Neuron (in vitro differentiated cells): ENCODE measurements at regions not wholly inside any gene's neighbourhood (a gene's known extent, or its start where the extent isn't known, plus 50 kb on each side); places are given as distances from the start of the nearest gene placed in this dataset.

Experiments used
- H2AFZ ChIP-seq: one replicate; pipeline ENCODE4 v1.6.1; 2013; ENCODE audit warnings: low read depth, mild to moderate bottlenecking, inconsistent platforms, low read length, moderate library complexity
- H3K27me3 ChIP-seq: one replicate; pipeline ENCODE4 v1.6.1; 2013; ENCODE audit warnings: low read length; ENCODE audit not compliant: insufficient read depth
- H3K36me3 ChIP-seq: one replicate; pipeline ENCODE4 v1.6.1; 2013; ENCODE audit warnings: low read length; ENCODE audit not compliant: insufficient read depth
- H3K4me1 ChIP-seq: one replicate; pipeline ENCODE4 v1.6.1; 2013; ENCODE audit warnings: low read length; ENCODE audit not compliant: insufficient read depth
- H3K4me3 ChIP-seq: 2 replicates; pipeline ENCODE4 v1.5.1; 2013; ENCODE audit warnings: mild to moderate bottlenecking, low read length, moderate library complexity
- H3K9me3 ChIP-seq: one replicate; pipeline ENCODE4 v1.6.1; 2013; ENCODE audit warnings: low read length

DNA sequence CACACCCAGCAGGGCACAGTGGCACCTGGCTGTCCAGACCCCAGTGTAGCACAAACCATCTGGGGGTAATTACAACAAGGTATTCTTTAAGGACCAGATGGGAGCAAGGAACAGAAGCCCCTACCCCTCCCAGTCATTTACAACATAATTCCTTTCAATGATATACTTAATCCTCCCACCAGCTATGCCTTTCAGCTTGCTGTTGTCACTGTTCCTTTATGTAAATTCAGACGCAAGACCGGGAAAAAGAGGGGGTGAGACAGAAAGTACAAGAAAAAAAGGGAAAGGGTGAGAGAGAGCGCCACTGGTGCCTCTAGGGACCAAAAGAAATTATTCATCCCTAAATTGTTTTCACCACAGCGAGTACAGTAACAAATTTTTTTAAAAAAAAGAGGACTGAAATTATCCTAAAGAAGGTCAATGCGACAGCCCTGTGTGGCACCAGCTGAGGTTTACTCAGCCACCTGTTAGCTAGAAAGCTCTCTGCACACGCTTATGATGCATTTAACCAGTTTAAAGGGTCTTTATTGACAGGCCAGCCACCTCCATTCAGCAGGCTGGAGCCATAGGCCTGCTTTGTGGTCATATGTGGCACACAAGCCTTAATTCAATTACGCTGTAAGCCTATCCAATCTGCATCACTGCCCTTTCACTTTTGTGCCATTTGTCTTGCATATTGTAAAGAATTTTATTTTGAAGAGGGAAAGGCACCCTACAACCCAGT lies 210.2 kb upstream of the ISL1 start:
- Histone ChIP-seq H3K4me3 (no peak overlapping the region), H2AFZ (no peak overlapping the region), H3K36me3 (no peaks in the 10 kb centered on the region), H3K4me1 (no peaks in the 10 kb centered on the region), H3K9me3 (no peaks in the 10 kb centered on the region), H3K27me3 (no peaks in the 10 kb centered on the region)

DNA sequence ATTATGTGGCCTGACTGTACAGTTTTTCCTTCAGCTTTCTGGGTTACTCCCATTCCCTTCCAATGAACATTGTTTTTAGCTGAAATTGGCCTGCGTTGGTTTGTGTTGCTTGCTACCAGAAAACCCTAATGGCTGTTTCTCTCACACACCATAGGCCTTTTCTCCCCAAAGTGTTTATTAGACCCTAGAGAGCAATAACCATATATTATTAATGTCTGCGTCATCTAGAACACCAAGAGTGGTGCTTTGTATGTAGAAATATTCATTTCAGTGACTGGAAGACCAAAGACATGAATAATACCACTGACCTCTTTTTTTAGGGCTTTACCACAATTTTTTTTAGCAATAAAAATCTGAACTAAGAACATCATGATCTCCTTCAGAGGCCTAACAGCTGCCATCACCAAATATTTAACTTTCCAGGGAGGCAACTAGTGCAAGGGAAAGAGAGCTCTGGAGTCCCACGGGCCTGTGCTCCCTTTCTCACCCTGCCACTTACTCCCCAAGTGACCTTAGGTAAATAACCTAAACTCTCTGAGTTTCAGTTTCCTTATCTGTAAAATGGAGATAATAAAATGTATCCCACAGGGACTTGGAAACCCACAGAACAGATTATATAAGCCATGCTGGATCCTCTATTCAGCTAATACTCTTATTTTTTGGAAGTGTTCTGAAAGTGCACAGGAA lies 201.9 kb upstream of the ISL1 start:
- no peaks in the 10 kb centered on the region for H3K4me1 ChIP-seq
- H3K9me3 ChIP-seq: no peaks in the 10 kb centered on the region
- no peak overlapping the region for H3K4me3 ChIP-seq
- no peak overlapping the region for H2AFZ ChIP-seq
- H3K27me3 ChIP-seq: no peaks in the 10 kb centered on the region
- H3K36me3 ChIP-seq: no peaks in the 10 kb centered on the region

DNA sequence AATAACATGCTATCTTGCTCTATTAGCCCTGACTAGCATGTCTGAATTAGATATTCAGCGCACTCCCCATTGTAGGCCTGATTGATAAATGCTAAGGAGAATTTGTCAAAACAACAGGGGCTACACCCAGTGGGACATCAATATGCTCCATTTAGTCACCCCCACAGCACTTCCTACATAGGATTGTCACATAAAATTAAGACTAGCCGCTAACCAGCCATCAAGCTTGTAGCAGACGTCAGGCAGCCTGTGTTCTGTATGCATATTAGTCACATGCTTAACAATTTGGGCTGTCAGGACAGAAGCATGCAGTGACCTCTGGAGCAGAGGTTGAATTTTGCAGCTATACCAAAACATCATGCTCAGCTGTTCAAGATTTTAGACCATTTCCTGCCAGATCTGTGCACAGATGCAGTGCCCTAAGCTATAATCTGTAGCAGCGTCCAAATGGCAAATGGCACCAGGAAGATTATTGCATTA lies 197.4 kb upstream of the ISL1 start:
- H2AFZ ChIP-seq: no peak overlapping the region
- no peaks in the 10 kb centered on the region for H3K27me3 ChIP-seq
- H3K36me3 ChIP-seq: no peaks in the 10 kb centered on the region
- H3K4me1 ChIP-seq: no peaks in the 10 kb centered on the region
- no peaks in the 10 kb centered on the region for H3K9me3 ChIP-seq
- no peak overlapping the region for H3K4me3 ChIP-seq

DNA sequence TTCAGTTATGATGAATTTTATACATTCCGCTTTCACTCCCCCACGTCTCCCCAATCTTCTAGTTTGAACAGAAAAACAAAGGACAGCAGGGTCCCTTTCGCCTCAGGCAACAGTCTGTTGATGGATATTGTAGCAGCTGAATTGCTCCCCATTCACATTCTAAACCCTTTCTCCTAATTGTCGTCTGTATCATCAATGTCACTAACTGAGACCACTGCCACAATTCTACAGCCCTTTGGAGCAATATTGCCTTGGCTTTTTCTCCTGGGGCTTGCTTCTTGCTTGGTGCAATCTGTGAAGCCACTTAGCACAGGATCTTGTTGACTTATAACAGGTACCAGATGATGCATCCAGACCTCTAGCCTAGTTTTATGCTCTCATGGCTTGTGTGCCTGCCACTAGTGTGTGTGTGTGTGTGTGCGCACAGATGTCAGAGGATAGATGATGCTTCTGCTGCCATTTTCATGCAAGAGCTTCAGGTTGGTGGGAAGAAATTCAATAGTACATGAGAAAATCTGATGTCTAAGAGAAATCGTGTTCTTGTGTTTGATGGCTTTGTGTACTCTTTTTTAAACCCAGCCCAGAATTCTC lies 195.2 kb upstream of the ISL1 start:
- Histone ChIP-seq H3K9me3 (no peaks in the 10 kb centered on the region), H3K4me3 (no peak overlapping the region), H3K27me3 (no peaks in the 10 kb centered on the region), H2AFZ (no peak overlapping the region), H3K4me1 (no peaks in the 10 kb centered on the region), H3K36me3 (no peaks in the 10 kb centered on the region)

GRCh38 chr5:51194671-51195070 lies 188.6 kb upstream of the ISL1 start:
- Histone ChIP-seq H3K4me3 (no peak overlapping the region), H2AFZ (no peak overlapping the region), H3K27me3 (no peaks in the 10 kb centered on the region), H3K4me1 (no peaks in the 10 kb centered on the region), H3K9me3 (no peaks in the 10 kb centered on the region), H3K36me3 (no peaks in the 10 kb centered on the region)

- Histone ChIP-seq H3K4me3 (no peak overlapping the region), H2AFZ (no peak overlapping the region), H3K9me3 (no peaks in the 10 kb centered on the region), H3K36me3 (no peaks in the 10 kb centered on the region), H3K4me1 (no peaks in the 10 kb centered on the region), H3K27me3 (no peaks in the 10 kb centered on the region)
Measured at GRCh38 chr5:51201024-51201423, 182.2 kb upstream of the ISL1 start.

DNA sequence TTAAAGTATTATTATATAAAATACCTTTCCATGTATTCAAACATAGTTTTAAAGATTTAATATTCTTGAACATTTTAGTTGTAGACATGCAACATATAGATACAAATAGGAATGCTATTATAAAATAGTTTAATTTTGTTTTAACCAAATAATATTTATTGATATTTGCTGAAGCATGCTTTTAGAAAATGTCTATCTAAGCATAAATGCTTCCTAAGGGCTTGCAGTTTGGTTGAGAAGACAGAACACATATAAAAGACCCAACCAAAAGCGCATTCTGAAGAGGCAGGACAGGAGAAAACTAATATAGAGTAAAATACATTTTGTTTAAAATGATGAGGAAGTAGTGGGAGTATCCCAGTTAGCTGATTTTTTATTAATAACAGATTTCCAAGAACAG lies 181.5 kb upstream of the ISL1 start:
- H3K4me3 ChIP-seq: no peak overlapping the region
- no peaks in the 10 kb centered on the region for H3K27me3 ChIP-seq
- H3K4me1 ChIP-seq: no peaks in the 10 kb centered on the region

GRCh38 chr5:51202161-51202560 lies 181.1 kb upstream of the ISL1 start:
- Histone ChIP-seq H3K4me3 (no peak overlapping the region), H3K27me3 (no peaks in the 10 kb centered on the region)

More for the DNA sequence above, 181.5 kb upstream of the ISL1 start:
- H3K9me3 ChIP-seq: no peaks in the 10 kb centered on the region
- H2AFZ ChIP-seq: no peak overlapping the region
- H3K36me3 ChIP-seq: no peaks in the 10 kb centered on the region

GRCh38 chr5:51203598-51203997 lies 179.7 kb upstream of the ISL1 start:
- no peak overlapping the region for H2AFZ ChIP-seq
- H3K4me1 ChIP-seq: no peaks in the 10 kb centered on the region
- no peak overlapping the region for H3K4me3 ChIP-seq
- H3K36me3 ChIP-seq: no peaks in the 10 kb centered on the region
- H3K27me3 ChIP-seq: no peaks in the 10 kb centered on the region
- no peaks in the 10 kb centered on the region for H3K9me3 ChIP-seq

More at GRCh38 chr5:51202161-51202560, 181.1 kb upstream of the ISL1 start:
- Histone ChIP-seq H3K36me3 (no peaks in the 10 kb centered on the region), H3K9me3 (no peaks in the 10 kb centered on the region), H3K4me1 (no peaks in the 10 kb centered on the region), H2AFZ (no peak overlapping the region)

DNA sequence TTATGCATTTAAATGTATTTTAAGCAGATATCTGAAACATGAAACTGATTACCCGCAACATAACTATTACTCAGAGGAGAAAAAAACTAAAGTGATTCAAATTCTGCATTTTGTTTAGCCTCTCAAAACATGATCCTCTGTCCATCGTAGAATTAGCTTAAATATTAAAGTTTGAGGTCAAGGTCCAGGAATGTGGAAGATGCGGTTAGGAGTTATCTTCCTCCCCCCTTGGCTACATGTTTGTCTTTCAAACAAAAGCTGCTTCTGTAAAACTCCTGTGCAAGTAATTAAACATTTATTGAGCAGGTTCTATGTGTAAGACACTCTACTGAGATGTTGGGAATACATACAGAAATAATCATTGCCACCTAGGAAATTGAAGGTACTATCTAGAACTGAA lies 175.0 kb upstream of the ISL1 start:
- no peaks in the 10 kb centered on the region for H3K27me3 ChIP-seq

GRCh38 chr5:51214746-51215145 lies 168.5 kb upstream of the ISL1 start:
- no peaks in the 10 kb centered on the region for H3K9me3 ChIP-seq
- no peaks in the 10 kb centered on the region for H3K27me3 ChIP-seq
- no peaks in the 10 kb centered on the region for H3K4me1 ChIP-seq

More for the DNA sequence above, 175.0 kb upstream of the ISL1 start:
- H3K4me3 ChIP-seq: no peak overlapping the region
- no peak overlapping the region for H2AFZ ChIP-seq
- H3K4me1 ChIP-seq: no peaks in the 10 kb centered on the region
- H3K36me3 ChIP-seq: no peaks in the 10 kb centered on the region
- no peaks in the 10 kb centered on the region for H3K9me3 ChIP-seq

DNA sequence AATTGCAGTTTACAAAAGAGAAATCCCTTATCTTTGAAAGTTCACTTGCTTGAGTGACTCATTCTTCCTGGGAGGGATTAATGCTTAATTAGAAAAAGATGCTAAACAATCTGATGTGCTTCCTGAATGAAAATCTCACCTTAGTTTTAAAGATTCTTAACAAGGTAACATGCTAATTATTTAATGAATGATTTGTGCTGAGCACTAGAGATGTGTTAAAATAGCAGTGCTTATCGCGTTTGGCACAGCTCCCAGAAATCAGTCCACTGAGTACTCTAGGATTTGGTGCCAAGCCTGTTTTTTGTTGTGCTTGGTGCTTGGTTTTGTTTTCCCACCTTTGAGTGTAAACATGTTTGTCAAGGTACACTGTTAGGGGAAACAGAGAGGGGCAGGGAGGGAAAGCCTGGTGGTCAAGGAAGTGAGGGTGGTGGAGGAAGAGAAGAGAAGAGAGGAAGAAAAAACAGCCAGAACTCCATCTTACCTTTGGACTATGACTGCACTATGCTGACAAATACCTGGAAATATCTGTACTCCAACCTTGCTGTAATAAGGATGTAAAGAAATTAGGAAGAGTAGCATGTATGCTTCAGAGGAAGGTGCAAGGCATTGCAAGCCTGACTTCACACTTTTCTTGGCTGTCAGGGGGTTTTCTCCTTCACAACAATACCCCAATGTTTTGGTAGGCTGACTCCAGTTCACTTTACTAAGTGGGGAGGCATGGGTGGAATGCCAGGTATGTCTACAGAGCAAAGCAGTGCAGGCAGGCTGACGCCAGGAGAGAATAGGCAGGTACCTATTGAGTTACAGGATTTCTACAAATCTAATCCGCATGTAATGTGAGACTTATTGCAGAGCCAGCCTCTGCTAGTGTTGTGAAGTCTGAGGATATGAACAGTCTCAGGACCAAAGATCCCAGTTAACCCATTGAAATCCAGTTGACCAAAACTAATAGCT lies 157.2 kb upstream of the ISL1 start:
- Histone ChIP-seq H3K4me1 (no peaks in the 10 kb centered on the region), H3K27me3 (no peaks in the 10 kb centered on the region), H3K4me3 (no peak overlapping the region), H2AFZ (no peak overlapping the region), H3K36me3 (no peaks in the 10 kb centered on the region), H3K9me3 (no peaks in the 10 kb centered on the region)

More at GRCh38 chr5:51214746-51215145, 168.5 kb upstream of the ISL1 start:
- H3K4me3 ChIP-seq: no peak overlapping the region
- no peaks in the 10 kb centered on the region for H3K36me3 ChIP-seq
- H2AFZ ChIP-seq: no peak overlapping the region
